ENCODE measurements at regions not wholly inside any gene's neighbourhood (a gene's known extent, or its start where the extent isn't known, plus 50 kb on each side); places are given as distances from the start of the nearest gene placed in this dataset.
"Not testable (repeated sequence)": the region's sequence is repeated elsewhere in the genome, so short reads cannot be mapped to it uniquely, and the experiment has no call there.

- no peak for DNase-seq (ENCODE audit: low spot score)
Measured at GRCh38 chr5:156200938-156201787, 125.8 kb upstream of the SGCD start.

DNA sequence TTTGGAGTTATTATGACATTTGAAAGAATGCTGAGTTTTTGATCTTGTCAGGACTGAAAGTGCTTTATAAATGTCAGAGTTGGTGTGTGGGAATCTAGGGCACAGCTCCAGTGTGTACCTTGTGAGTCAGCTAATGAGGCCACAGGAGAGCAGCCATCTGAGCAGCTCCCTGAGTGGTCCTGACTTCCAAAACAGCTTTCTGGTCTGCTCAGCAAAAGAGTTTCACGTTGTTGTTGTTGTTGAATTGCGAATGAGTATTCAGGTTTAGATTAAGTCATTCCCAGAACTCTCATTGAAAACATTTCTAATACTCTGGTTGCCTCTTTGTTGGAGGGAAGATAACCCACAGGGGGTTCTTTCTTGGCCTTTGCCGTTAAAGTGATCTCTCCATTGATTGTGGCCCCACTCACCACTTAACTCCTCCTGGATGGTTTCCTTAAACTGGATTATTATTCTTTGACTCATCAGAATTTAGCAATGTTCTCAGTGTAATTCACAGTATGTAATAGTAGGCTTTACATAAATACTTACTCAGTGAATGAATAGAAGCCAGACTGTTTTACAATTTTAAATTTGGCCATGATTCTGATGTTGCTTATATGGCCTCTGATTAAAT lies 125.1 kb upstream of the SGCD start:
- no peak for DNase-seq (ENCODE audit: low spot score)

DNA sequence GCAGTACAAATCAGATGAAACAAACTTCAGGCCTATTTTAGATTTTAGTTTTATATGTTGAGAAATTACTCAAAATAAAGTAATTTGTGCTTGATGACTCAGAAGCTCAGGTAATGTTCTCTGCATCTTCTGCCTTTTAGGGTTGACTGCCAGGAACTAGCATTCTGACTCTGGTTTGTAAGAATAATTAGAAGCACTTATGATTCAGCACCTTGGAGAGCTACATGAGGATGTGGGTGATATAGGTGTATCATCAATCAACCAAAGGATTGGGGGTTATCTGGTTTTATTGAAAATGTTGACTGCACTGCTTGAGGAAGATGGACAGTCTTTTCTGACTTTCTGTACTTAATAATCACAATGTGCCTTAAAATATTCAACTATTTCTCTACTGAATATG lies 118.7 kb upstream of the SGCD start:
- peak; percentile 16 for DNase-seq (ENCODE audit: low spot score)

GRCh38 chr5:156218367-156219158 lies 108.4 kb upstream of the SGCD start:
- no peak for DNase-seq (ENCODE audit: low spot score)

DNA sequence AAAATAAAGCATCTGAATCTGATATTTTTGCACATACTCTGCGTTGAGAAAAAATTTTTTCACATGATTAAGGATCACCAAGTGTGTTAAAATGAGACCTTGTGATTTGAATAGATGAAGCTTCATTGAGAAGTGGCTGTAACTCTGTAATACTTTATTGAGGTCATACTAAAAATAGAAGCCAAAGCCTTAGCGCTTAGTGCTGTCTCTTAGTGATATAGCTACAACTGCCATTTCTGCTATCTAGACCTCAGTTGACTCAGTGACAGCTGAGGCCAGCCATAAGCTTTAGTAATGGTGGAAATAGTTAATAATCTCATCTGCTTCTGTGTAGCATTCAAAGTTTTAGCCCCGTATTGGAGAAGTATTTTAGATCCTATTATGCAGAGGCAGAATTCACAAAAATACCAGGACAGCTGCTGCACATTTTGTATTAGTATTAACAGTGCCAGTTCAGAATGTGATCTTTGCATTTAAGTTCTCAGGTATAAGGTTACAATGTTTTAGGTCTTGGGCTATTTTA lies 107.4 kb upstream of the SGCD start:
- DNase-seq (ENCODE audit: low spot score): no peak

DNA sequence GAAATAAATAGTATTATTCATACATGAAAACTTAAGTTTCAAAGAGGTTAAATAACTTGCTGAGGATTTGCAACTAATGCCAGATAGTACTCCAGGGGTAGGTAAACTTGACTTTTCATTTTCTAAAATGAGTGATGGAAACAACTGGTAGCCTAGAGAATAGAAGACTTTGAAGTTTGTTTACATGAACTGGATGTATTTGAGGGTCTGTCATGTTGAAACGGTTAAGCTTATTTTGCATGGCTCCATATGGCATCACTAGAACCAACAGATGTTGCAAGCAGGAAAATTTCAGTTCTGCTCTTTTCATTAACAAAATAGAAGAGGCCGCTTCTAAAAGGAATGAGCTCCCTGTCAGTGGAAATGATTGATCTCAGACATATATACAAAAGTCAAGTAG lies 105.1 kb upstream of the SGCD start:
- no peak for DNase-seq (ENCODE audit: low spot score)

DNA sequence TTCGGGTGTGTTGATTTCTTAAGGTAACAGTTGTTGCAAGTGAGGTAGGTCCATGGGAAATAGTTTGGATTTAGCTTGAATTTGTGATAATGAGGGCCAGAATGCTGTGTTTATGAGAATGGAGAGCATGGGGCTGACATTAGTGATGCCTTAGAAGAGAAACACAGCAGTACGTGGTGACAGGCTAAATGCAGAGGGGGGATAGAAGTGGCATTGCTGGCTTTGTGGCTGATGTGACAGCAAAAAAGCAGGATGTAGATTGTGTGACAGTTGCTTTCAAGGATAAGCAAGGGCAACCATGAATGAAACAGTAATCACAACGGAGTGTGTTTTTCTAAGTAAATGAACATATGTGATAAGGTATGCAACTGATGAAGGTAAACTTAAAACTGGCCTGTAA lies 103.4 kb upstream of the SGCD start:
- DNase-seq (ENCODE audit: low spot score): no peak

- not testable (repeated sequence) for DNase-seq (ENCODE audit: low spot score)
Measured at GRCh38 chr5:156226485-156226884, 100.5 kb upstream of the SGCD start.

DNA sequence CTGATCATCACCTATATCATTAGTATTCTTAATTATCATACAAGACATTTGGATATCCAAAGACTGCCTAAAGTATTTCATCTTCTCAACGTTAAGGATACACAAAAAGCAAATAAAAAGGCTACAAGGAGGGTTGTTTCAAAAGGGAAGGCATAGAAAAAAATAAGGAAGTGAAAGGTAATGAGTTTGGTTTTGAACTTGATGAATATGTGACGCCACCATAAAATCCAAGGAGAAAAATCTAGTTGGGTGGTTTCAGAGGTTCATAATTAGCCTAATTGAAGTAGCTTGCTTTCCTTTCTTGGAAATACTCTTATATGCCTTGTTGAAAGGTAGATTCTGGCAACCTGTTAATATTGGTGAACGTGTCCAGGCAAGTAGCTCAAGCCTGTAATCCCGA lies 96.1 kb upstream of the SGCD start:
- DNase-seq (ENCODE audit: low spot score): no peak

DNA sequence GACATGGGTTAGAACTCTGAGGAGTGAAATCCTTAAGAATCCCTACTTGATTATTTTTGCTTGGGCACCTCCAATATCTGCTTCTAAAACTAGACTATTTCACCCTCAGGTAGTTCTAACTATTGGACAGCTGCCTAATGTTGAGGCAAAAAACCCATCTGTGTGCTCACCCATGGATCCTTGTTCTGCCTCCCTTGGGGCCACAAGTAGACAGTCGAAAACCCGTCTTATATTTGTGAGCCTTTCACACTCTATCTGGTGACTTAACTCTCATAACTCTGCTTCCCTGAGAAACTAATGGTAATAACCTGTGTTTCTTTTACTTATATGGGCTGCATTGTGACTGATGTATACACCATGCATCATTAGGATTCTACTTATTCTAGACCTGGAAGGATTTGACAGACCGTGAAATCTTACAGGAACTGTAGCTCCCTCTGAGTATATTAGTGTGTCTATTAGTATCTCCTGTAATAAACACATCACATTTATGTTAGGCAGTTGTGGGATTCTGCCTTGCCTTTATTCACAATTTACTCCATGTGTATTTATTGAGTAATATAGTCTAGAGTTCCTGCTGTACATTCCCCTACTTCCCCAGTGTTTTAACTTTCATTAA lies 94.6 kb upstream of the SGCD start:
- no peak for DNase-seq (ENCODE audit: low spot score)

DNA sequence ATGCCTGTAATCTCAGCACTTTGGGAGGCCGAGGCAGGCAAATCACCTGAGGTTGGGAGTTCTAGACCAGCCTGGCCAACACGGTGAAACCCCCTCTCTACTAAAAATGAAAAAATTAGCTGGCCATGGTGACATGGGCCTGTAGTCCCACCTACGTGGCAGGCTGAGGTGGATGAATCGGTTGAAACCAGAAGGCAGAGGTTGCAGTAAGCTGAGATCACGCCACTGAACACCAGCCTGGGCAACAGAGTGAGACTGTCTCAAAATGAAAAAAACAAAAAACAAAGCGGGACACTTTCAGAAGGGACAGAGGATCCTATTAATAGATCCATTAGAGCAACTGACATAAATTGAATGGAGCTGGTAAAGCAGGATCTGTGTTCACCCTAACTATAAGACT lies 89.6 kb upstream of the SGCD start:
- DNase-seq (ENCODE audit: low spot score): no peak

GRCh38 chr5:156239800-156240199 lies 87.2 kb upstream of the SGCD start:
- DNase-seq (ENCODE audit: low spot score): no peak

- DNase-seq (ENCODE audit: low spot score): no peak
Measured at GRCh38 chr5:156240414-156240813, 86.5 kb upstream of the SGCD start.

DNA sequence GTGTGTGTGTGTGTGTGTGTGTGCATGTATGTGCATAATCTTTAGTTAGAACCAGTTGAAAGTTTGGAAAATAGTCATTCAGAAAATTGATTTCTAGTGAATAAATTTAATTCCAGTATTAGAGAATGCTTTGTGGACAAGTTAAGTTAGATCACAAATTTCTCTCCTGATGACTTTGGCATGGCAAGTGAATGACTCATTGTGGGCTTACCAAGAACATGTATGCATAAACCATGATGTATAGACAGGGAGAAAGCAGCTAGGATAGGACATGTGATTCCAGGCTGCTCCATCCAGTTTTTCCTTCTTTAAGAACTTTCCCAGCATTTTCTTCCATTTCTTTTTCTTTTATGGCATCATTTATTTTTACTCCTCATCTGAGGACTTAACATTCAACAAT lies 85.7 kb upstream of the SGCD start:
- DNase-seq (ENCODE audit: low spot score): no peak

DNA sequence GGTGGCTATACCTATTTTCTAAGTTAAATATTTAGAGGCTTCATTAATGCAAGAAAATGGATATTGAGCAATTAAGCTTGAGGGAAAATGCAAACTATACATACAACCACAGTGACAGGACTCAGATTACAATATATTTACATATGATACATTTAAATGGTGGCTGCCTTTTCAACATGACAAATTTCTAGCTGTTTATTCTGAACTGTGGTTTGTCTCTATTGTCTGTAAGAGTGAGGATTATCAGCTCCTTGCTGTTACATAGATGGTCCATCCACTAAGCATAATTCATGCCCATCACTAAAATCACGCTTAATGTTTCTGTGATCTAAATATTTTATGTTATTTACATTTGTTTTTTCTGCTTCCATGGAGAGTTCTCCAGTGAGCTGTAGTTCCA lies 81.1 kb upstream of the SGCD start:
- DNase-seq (ENCODE audit: low spot score): no peak

- DNase-seq (ENCODE audit: low spot score): no peak
Measured at GRCh38 chr5:156251076-156251475, 75.9 kb upstream of the SGCD start.

GRCh38 chr5:156253130-156253529 lies 73.8 kb upstream of the SGCD start:
- no peak for DNase-seq (ENCODE audit: low spot score)

- no peak for DNase-seq (ENCODE audit: low spot score)
Measured at GRCh38 chr5:156254196-156254595, 72.8 kb upstream of the SGCD start.

DNA sequence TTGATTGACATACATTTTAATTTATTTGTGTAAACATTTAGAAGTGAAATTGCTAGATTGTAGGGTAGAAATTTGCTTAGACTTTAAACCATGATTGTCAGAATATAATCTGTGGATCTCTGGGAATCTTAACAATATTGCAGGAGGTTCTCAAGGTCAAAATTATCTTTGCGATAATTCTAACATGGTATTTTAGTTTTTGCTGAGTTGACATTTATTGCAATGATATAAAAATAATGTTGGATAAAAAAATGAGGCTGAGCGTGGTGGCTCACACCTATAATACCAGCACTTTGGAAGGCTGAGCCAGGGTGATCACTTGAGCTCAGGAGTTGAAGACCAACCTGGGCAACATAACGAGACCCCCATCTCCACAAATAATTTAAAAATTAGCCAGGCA lies 70.3 kb upstream of the SGCD start:
- DNase-seq (ENCODE audit: low spot score): no peak

DNA sequence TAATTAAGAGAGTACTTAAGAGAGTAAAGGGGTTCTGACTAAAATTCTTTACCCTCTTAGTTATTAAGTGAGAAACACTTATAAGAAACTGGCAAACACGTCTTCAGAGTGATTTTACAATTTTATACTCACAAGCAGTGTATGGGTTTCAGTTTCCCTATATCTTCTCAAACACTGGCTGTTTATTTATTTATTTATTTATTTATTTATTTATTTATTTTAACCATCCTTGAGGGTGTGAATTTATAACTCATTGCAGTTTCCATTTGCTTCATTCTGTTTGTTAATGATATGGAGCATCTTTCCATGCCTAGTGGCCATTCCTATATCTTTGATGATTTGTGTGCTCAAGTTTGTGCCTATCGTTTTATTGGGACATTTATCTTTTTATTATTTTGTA lies 68.0 kb upstream of the SGCD start:
- no peak for DNase-seq (ENCODE audit: low spot score)

GRCh38 chr5:156259618-156260017 lies 67.3 kb upstream of the SGCD start:
- no peak for DNase-seq (ENCODE audit: low spot score)

DNA sequence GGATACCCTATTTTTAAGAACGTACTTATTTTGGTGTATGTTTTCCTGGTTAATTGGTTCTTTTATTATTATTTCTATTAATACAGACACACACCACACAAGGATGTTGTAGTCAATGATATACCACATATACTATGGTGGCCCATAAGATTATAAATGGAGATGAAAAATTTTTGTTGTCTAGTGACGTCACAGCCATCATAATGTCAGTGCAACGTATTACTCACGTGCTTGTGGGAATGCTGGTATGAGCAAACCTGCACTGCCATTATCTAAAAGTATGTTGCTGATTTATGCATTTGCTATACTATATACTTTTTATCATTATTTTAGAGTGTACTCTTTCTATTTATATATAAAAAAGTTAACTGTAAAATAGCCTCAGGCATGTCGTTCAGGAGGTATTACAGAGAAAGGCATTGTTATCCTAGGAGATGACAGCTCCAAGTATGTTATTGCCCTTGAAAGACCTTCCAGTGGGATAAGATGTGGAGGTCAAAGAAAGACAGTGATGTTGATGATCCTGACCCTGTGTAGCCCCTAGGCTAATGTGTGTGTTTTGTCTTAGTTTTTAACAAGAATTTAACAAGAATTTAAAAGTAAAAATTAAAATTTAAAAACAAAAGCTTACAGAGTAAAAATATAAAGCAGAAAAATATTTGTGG lies 65.6 kb upstream of the SGCD start:
- no peak for DNase-seq (ENCODE audit: low spot score)
